H9 (cell line): ENCODE measurements at regions not wholly inside any gene's neighbourhood (a gene's known extent, or its start where the extent isn't known, plus 50 kb on each side); places are given as distances from the start of the nearest gene placed in this dataset.

Experiments
- DNase-seq: peaks from one replicate; pipeline ENCODE4 v3.0.0-alpha.2; 2017
- H2AFZ ChIP-seq: one replicate; pipeline ENCODE4 v1.6.1; 2013; ENCODE audit warnings: mild to moderate bottlenecking, low read length, control low read depth, moderate library complexity
- H2AK5ac ChIP-seq: 2 replicates; pipeline ENCODE4 v1.6.1; 2013; ENCODE audit warnings: low read length, control low read depth, mixed read lengths; ENCODE audit not compliant: insufficient read length
- H2BK120ac ChIP-seq: one replicate; pipeline ENCODE4 v1.6.1; 2013; ENCODE audit warnings: low read depth, mild to moderate bottlenecking, low read length, control low read depth, inconsistent platforms; ENCODE audit not compliant: poor library complexity, severe bottlenecking
- H2BK12ac ChIP-seq: 2 replicates; pipeline ENCODE4 v1.6.1; 2013; ENCODE audit warnings: low read length, control low read depth, mixed read lengths, low read depth; ENCODE audit not compliant: insufficient read length
- H2BK15ac ChIP-seq: 2 replicates; pipeline ENCODE4 v1.6.1; 2013; ENCODE audit warnings: low read depth, low read length, control low read depth
- H2BK20ac ChIP-seq: one replicate; pipeline ENCODE4 v1.6.1; 2013; ENCODE audit warnings: low read depth, mild to moderate bottlenecking, low read length, control low read depth, inconsistent platforms; ENCODE audit not compliant: poor library complexity, severe bottlenecking
- H2BK5ac ChIP-seq: 2 replicates; pipeline ENCODE4 v1.6.1; 2013; ENCODE audit warnings: low read length, control low read depth, mixed read lengths; ENCODE audit not compliant: insufficient read length
- H3K14ac ChIP-seq: 2 replicates; pipeline ENCODE4 v1.6.1; 2013; ENCODE audit warnings: low read length, control low read depth; ENCODE audit not compliant: insufficient read depth
- H3K18ac ChIP-seq: 2 replicates; pipeline ENCODE4 v1.6.1; 2013; ENCODE audit warnings: low read depth, mild to moderate bottlenecking, mixed read lengths, low read length, control low read depth; ENCODE audit not compliant: insufficient read length
- H3K23ac ChIP-seq: 2 replicates; pipeline ENCODE4 v1.6.1; 2013; ENCODE audit warnings: low read length, control low read depth, mixed read lengths, low read depth; ENCODE audit not compliant: insufficient read length
- H3K23me2 ChIP-seq: 2 replicates; pipeline ENCODE4 v1.6.1; 2013; ENCODE audit warnings: low read depth, mild to moderate bottlenecking, mixed read lengths, low read length, control low read depth; ENCODE audit not compliant: insufficient read length, poor library complexity, severe bottlenecking
- H3K27ac ChIP-seq: 2 replicates; pipeline ENCODE4 v1.5.1; 2013; ENCODE audit warnings: low read length, control low read depth, mixed read lengths, low read depth; ENCODE audit not compliant: insufficient read length
- H3K27me3 ChIP-seq: 2 replicates; pipeline ENCODE4 v1.6.1; 2013; ENCODE audit warnings: low read length, control low read depth, inconsistent platforms; ENCODE audit not compliant: insufficient read depth
- H3K4ac ChIP-seq: 2 replicates; pipeline ENCODE4 v1.6.1; 2013; ENCODE audit warnings: low read depth, mild to moderate bottlenecking, control low read depth, inconsistent platforms, low read length, moderate library complexity
- H3K4me1 ChIP-seq: 2 replicates; pipeline ENCODE4 v1.6.1; 2013; ENCODE audit warnings: low read length, control low read depth, inconsistent platforms; ENCODE audit not compliant: insufficient read depth
- H3K4me2 ChIP-seq: 2 replicates; pipeline ENCODE4 v1.6.1; 2013; ENCODE audit warnings: low read length, control low read depth, mixed read lengths; ENCODE audit not compliant: insufficient read length, insufficient read depth
- H3K56ac ChIP-seq: 2 replicates; pipeline ENCODE4 v1.6.1; 2013; ENCODE audit warnings: low read depth, mild to moderate bottlenecking, mixed read lengths, low read length, control low read depth; ENCODE audit not compliant: insufficient read length
- H3K79me1 ChIP-seq: 2 replicates; pipeline ENCODE4 v1.6.1; 2013; ENCODE audit warnings: low read depth, mild to moderate bottlenecking, moderate library complexity, low read length, control low read depth, inconsistent platforms; ENCODE audit not compliant: insufficient read depth, poor library complexity, severe bottlenecking
- H3K79me2 ChIP-seq: 2 replicates; pipeline ENCODE4 v1.6.1; 2013; ENCODE audit warnings: low read length, control low read depth, inconsistent platforms; ENCODE audit not compliant: insufficient read depth
- H3K9ac ChIP-seq: 2 replicates; pipeline ENCODE4 v1.6.1; 2013; ENCODE audit warnings: low read length, control low read depth, mixed read lengths; ENCODE audit not compliant: insufficient read length; ENCODE audit errors: extremely low read depth
- H3K9me3 ChIP-seq: one replicate; pipeline ENCODE4 v1.6.1; 2013; ENCODE audit warnings: low read depth, low read length, inconsistent platforms; ENCODE audit not compliant: control insufficient read depth
- H3T11ph ChIP-seq: one replicate; pipeline ENCODE4 v1.6.1; 2013; ENCODE audit warnings: mild to moderate bottlenecking, low read length, control low read depth, inconsistent platforms
- H4K20me1 ChIP-seq: one replicate; pipeline ENCODE4 v1.6.1; 2013; ENCODE audit not compliant: control insufficient read depth, insufficient read length, insufficient read depth
- H4K5ac ChIP-seq: 2 replicates; pipeline ENCODE4 v1.6.1; 2013; ENCODE audit warnings: low read depth, mild to moderate bottlenecking, mixed read lengths, low read length, control low read depth; ENCODE audit not compliant: insufficient read length
- H4K8ac ChIP-seq: replicated peaks from 2 replicates; pipeline ENCODE4 v1.6.1; 2013; ENCODE audit warnings: low read length, control low read depth, mixed read lengths, low read depth; ENCODE audit not compliant: insufficient read length
- H4K91ac ChIP-seq: 2 replicates; pipeline ENCODE4 v1.6.1; 2013; ENCODE audit warnings: low read depth, mild to moderate bottlenecking, moderate library complexity, mixed read lengths, low read length, control low read depth; ENCODE audit not compliant: insufficient read length
- H3K27ac Mint-ChIP-seq, 3 experiments: 2 replicates in 2 of 3; 3 replicates in 1 of 3; pipeline ENCODE4 v1.8.0; 2020 to 2021; ENCODE audit warnings: mixed read lengths in 3 of 3, mild to moderate bottlenecking in 1 of 3, moderate library complexity in 1 of 3
- H3K27me3 Mint-ChIP-seq: 2 replicates; pipeline ENCODE4 v1.8.0; 2021; ENCODE audit warnings: low read depth, mild to moderate bottlenecking, moderate library complexity, mixed read lengths
- H3K36me3 Mint-ChIP-seq, 3 experiments: 2 replicates in 2 of 3; 3 replicates in 1 of 3; pipeline ENCODE4 v1.8.0; 2020 to 2021; ENCODE audit warnings: low read depth in 3 of 3, mixed read lengths in 3 of 3; ENCODE audit not compliant: insufficient read depth in 1 of 3
- H3K4me1 Mint-ChIP-seq, 2 experiments: 2 replicates each; pipeline ENCODE4 v1.8.0; 2020; ENCODE audit warnings: mixed read lengths in 2 of 2
- H3K4me3 Mint-ChIP-seq, 2 experiments: 2 replicates in 1 of 2; 3 replicates in 1 of 2; pipeline ENCODE4 v1.8.0; 2020 to 2021; ENCODE audit warnings: mild to moderate bottlenecking in 2 of 2, mixed read lengths in 2 of 2, moderate library complexity in 1 of 2
- H3K9me3 Mint-ChIP-seq, 2 experiments: 2 replicates in 1 of 2; 3 replicates in 1 of 2; pipeline ENCODE4 v1.8.0; 2020; ENCODE audit warnings: mild to moderate bottlenecking in 2 of 2, mixed read lengths in 2 of 2, moderate library complexity in 1 of 2
- CTCF ChIP-seq: fragments of 200-600 bp; sonication (generic); conservative IDR thresholded peaks from 3 replicates; pipeline ENCODE4 v1.8.0; 2021; ENCODE audit warnings: antibody characterized with exemption, mild to moderate bottlenecking
- WGBS: extraction: QIAGEN DNeasy Blood & Tissue Kit; methylation state at CpG from one replicate; pipeline ENCODE4 v1.1.7; 2013; ENCODE audit warnings: missing lambda C conversion rate, low lambda C conversion rate, mixed read lengths; ENCODE audit not compliant: insufficient read length; ENCODE audit errors: extremely low coverage; 5-methylcytosine and 5-hydroxymethylcytosine counted together

GRCh38 chr3:38968403-38968802, 83.3 kb downstream of the SCN11A start:
- H4K91ac ChIP-seq: no peak overlapping the region
- Mint-ChIP-seq H3K4me1 (peaks cover 11 to 14% of the 10 kb centered on the region in 2 experiments), H3K27me3 (no peaks in the 10 kb centered on the region)

More at GRCh38 chr3:38968403-38968802, 83.3 kb downstream of the SCN11A start:
- H4K20me1 ChIP-seq: no peaks in the 10 kb centered on the region
- H3K4me2 ChIP-seq: no peak overlapping the region
- H3K4me1 ChIP-seq: no peaks in the 10 kb centered on the region
- no peaks in the 10 kb centered on the region for H3K23me2 ChIP-seq
- no peaks in the 10 kb centered on the region for H3K9me3 ChIP-seq
- Mint-ChIP-seq H3K27ac (no peak overlapping the region), H3K36me3 (no peaks in the 10 kb centered on the region), H3K9me3 (no peaks in the 10 kb centered on the region), H3K4me3 (no peak overlapping the region)
- no peak overlapping the region for H3T11ph ChIP-seq
- no peak overlapping the region for H4K5ac ChIP-seq
- no peak overlapping the region for H3K23ac ChIP-seq
- no peaks in the 10 kb centered on the region for H3K27me3 ChIP-seq
- no peak for TF ChIP-seq CTCF
- no peak overlapping the region for H2BK5ac ChIP-seq
- no peak overlapping the region for H2BK120ac ChIP-seq
- no peak overlapping the region for H2AK5ac ChIP-seq
- no peak overlapping the region for H2BK20ac ChIP-seq
- H3K14ac ChIP-seq: no peak overlapping the region
- H2AFZ ChIP-seq: no peak overlapping the region
- no peaks in the 10 kb centered on the region for H3K79me2 ChIP-seq
- no peak overlapping the region for H3K18ac ChIP-seq
- H3K79me1 ChIP-seq: no peaks in the 10 kb centered on the region
- no peak overlapping the region for H2BK15ac ChIP-seq
- no peak overlapping the region for H3K27ac ChIP-seq
- no peak overlapping the region for H2BK12ac ChIP-seq
- H4K8ac ChIP-seq: no peak overlapping the region
- H3K4ac ChIP-seq: no peak overlapping the region
- no peak overlapping the region for H3K56ac ChIP-seq
- H3K9ac ChIP-seq: no peak overlapping the region
- WGBS: no CpG with 5 or more reads among the region's 4 CpGs
- no peak for DNase-seq
